Urothelium cell line (cell line): ENCODE measurements at regions not wholly inside any gene's neighbourhood (a gene's known extent, or its start where the extent isn't known, plus 50 kb on each side); places are given as distances from the start of the nearest gene placed in this dataset.

Experiments used
- DNase-seq: peaks from one replicate; pipeline ENCODE4 v3.0.0; 2011; ENCODE audit warnings: low spot score, mixed read lengths
- FAIRE-seq: peaks from 2 replicates; lab custom pipeline; 2011; peaks lifted over from hg19 to GRCh38; lab: Jason Lieb, UNC

DNA sequence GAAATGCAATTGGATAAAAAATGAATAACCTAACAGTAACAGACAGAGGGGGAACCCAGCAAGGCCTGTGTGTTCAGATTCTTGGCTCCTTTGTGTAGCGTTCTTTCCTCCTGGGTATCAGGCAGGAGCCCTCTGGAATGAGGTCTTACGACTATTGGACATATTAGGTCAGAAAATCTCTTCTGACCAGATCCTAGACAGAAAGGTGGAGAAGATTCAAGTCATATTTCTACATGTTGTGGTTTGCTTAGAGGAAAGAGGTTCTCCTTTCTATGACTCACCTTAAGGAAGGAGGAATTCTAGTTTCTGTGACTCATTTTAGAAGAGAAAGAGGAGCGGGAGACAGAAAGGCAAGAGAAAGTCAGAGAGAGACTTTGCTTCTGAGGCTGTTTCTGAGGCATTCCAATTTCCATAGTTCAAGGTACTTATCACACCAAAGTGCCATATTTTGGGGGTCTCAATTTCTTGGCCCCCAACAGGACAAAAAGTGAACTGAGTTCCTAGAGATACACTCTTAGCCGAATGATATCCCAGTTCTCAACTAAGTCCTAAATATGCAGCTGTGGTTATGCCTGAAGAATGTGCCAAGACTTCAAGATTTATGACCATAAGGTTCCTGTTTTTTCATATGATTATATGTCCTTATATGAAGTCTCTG is 618.6 kb downstream of the ZEB2 start:
- FAIRE-seq (no peak), DNase-seq (peak; percentile 67)

DNA sequence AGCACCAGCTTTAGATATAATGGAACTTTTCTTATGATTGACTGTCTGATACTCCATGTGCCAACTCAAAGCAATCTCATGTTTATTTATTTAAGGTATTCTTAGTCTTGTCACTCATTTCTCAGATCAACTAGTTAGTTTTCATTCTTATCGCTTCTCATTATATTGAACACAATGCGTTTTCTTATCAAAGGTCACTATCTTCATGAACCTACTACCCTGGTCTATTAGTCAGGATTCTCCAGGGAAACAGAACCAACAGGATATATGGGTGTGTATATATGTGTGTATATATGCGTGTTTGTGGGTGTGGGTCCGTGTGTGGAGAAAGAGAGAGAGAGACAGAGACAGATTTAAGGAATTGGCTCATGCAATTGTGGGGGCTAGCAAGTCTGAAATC is 619.9 kb downstream of the ZEB2 start:
- DNase-seq = no peak
- FAIRE-seq = no peak

DNA sequence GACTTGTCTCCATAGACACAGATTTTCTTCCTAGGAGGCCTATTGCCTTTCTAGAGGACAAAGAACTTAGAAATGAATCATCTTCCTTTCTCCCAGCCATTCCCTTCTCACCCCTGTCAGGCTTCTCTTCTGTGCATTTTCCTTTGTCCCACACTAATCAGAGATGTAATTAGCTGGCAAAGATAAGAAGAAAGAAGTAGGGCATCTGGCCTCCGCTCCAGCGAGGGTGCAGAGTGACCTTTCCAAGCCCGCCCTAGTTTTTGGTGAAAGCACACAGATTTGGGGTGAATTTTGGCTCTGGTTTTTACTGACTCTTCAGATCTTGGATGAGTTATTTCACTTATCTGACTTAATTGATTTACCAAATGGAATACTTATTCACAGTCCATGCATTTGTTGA is 626.5 kb downstream of the ZEB2 start:
- FAIRE-seq (no peak), DNase-seq (no peak)

DNA sequence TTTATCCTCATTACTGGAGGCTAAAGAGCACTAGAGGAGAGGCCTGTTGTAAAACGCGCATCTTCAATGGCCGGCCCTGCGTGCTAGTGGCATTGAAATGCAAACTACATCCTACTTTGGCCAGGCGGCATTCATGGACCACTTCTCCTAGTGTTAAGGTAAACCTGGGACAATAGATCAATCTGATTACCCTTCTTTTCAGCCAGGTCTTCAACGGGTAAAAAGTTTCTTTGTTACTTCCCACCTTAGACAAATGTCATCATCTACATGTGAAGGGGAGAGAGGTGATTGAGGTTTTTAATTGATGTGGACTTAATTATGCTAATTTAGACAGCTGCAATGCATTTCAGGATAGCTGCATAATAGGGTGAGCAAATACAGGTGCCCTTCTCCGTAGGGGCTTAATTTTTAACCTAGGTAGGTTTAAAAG is 628.0 kb downstream of the ZEB2 start:
- FAIRE-seq = no peak
- DNase-seq = no peak

DNA sequence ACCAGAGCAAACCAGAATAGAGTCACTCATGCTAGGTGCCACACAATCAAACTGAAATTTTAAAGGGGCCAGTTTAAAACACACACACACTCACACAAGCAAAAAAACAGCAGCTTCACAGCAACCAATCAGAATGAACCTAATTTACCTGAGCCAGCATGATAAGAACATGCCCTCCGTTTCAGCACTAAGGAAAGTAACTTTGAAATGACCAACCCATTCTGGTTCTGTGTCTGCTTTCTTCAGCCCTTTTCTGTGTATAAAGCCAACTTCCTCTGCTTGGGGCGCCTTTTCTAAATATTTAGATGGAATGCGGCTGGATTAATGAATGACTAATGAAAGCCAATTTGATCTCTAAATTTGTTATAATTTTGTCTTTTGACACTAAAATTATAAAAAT is 629.1 kb downstream of the ZEB2 start:
- DNase-seq = no peak
- no peak for FAIRE-seq

DNA sequence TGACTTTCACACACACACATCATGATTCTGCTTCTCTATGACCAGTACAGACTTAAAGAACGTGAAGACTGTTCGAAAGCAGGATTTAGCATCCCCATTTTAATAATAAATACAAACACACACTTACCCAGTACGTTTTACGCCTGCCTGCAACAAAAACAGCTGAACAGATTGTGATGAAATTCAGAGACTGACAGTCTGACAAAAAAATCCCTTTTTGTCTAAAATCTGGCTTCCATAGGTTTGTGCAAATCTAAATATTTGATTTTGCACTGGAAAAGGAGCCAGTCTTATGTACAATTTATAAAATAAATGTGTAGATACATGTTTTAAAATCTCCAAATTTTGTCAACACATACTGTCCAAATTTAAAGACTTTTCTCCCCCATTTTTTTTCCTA is 630.7 kb downstream of the ZEB2 start:
- FAIRE-seq (no peak), DNase-seq (no peak)

DNA sequence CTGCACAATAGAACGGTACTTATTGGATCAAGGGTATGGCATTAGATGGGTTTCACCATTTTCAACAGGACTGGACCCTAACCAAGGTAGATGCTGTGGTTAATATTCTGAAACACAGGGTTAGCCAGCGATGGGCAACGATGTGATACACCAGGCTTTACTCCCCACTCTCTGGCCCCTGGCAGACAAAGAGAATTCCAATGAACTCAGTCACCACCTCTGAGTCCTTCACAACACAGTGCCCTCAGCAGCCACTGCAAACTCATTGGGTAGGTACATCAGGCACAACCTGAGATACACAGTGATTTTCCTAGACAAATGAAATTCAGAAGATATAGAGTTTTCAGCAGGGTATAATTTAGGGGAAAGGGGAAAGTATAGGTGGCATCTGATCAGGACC is 634.5 kb downstream of the ZEB2 start:
- peak; percentile 23 for DNase-seq
- FAIRE-seq = no peak

DNA sequence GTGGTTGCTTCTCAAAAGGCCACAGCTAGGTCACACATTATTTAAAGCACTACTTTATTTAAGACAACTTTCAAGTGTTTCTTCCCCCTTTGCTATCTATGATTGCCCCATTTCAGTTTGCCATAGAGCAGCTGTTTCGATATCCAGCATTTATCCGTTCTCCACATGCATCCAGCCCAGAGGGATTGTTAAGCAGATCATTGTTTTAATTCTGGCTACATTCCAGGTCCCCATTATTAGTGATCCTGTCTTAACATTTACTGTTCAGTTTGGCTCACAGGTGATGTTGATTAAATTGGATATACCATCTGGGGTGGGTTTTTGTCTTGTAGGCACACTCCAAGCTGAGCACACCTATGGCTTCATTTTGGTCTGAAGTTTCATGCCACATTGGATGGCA is 638.7 kb downstream of the ZEB2 start:
- FAIRE-seq (no peak), DNase-seq (no peak)

DNA sequence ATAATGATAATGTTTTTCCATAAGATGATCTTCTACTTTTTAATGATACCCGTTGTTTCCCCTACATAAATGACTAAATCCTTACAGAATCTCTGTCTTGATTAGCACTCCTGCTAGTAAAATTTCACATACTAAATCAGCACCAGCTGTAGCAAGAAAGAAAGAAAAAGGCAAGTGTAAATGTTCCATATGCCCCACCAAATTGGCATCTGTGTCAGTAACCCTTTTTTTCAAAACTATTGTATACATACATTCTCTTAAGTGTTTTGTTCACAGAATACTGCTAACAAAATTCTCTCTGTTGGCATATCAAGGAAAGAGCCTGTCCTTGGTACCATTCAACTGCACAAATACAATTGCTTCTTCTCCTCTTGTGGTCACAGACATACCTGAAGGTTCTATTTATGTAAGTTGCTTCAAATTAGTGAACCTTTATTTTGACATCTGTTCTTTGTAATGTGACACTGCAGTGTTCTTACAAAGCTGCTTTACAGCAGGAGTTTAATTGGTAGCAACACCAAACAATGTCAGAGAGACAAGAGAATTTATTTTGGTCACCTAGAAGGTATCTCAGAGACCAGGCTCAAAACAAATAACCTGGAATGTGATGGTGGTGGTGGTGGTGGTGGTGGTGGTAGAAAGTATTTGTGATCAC is 641.9 kb downstream of the ZEB2 start:
- DNase-seq = no peak
- FAIRE-seq = no peak

DNA sequence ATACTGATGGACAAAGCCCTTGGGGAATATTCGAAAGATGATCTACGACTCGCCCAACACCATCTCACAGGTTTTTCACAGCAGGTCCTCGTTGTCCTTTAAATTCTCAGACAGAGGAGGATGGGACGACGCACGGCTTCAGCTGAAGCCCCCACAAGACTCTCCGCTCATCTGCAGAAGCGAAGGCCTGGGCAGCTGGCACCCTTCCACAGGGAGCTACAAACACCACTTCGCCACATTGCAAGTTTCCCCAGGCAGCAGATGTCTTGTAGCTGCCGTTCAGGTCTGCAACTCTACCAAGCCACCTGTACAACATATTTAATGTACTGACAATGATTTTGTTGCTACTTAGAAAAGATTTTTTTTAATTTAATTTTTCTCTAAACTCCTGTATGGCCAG is 642.9 kb downstream of the ZEB2 start:
- DNase-seq (no peak), FAIRE-seq (no peak)

DNA sequence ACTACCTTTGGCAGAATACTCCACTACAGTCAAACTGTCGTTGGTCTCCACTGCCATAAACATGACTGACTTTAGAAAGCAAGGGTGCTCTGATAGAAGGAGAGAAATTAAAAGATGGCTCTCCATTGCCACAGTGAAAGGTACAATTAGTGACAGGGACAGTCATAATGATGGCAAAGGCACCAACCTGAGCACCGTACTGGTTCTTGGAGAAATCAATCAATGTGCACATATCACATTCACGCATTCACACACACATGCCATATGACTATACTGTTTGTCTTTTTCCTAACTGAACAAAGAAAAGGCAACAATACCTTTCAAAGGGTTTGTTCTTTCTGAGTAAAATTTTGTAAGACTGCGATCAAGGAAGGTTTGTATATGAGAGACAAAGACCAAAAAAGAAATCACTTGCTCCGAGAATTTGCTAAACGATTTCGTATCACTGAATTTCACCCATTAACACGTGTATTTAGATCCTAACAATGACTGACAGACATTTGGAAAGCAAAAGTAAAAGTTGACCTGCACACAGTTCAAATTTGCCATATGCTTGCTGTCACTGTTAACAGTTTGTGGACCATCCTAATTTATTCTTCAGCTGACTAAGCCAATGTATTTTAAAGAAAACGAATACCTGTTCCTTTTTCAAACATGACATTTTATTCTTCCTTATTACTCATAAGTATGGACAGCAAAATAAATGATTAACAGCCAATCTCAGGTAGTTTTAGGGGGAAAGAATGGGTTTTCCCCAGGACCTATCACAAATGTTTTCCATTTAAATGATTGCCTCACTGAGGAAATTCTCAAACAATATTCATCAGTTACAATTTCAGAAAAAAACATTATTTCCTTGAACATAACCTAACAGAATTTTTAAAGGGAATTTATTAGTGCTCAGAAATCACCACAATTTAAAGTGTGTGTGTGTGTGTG is 644.4 kb downstream of the ZEB2 start:
- FAIRE-seq (no peak), DNase-seq (no peak)

DNA sequence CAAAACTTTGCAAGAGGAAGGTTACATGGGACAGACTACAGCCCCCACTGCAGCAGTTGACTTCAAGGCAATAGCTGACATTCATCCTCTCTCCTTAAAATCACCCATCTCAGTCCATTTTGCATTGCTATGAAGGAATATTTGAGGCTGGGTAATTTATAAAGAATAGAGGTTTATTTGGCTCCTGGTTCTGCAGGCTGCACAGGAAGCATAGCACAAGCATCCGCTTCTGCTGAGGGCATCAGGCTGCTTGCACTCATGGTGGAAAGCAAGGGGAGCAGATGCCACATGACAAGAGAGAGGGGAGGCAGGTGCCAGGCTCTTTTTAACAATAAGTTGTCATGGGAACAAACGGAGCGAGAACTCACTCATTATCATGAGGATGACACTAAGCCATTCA is 646.0 kb downstream of the ZEB2 start:
- no peak for DNase-seq
- FAIRE-seq = no peak

DNA sequence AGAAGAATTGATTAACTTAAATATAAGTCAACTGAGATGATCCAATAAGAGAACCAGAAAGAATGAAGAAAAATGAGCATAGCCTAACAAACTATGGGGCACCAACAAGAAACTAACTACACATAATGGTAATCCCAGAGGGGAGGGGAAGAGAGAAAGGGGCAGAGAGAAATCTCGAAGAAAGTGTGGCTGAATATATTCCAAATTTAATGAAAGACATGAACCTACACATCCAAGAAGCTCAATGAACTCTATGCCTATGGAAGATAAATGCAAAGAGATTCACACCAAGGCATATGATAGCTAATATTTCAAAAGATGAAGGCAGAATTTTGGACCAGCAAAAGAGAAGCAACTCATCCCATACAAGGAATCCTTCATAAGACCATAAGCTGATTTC is 649.2 kb downstream of the ZEB2 start:
- FAIRE-seq = no peak
- DNase-seq = no peak

DNA sequence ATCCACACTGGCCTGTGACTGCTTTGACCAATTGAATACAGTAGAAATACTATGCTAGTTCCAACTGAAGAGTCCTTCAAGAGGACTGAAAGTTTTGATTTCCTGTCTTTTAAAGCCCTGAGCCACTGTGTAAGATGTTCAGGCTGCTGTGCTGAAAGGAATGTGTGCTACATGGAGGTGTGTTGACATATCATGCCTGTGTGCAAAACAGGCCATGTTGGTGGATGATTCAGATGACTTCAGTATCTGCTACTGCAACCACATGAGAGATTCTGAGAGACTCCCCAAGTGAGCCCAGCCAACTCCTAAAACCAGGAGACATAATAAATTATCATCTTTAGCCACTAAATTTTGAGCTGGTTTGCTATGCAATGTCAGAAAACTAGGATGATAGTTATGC is 662.9 kb downstream of the ZEB2 start:
- FAIRE-seq (no peak), DNase-seq (no peak)

DNA sequence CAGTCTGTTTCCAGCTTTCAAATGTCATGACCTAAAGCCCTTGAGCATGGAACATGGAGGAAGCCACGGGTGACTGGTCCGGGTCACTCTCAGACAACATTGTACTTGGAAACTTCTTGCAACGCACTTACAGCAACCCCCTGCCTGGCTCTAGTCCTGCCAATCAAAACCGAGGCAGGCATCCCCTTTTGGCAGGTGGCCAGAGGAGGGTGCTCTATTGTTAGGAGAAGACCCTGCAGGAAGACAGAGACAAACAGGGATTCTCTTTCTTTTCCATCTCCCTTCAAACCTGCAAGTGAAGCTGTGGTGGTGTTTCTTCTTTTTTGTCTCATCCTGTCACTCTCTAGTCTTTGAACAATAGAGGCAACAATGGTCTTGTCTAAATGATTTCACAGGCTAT is 667.2 kb downstream of the ZEB2 start:
- no peak for FAIRE-seq
- DNase-seq = no peak

DNA sequence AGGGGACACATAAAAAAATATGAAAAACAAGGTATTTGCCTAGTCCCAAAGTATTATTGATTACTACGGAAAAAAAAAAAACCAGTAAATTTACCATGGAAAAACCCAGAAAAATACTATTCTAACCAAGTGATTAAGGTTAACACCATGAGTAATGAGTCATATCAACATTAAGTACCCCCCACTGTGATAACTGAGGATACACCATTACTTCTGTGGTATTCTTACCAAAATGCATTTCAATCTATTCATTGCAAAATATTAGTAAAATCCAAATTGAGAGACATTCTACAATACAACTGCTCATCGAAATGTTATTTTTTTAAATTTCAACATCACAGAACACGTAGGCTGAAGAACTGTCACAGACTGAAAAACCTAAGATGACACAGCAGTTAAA is 669.8 kb downstream of the ZEB2 start:
- DNase-seq = no peak

DNA sequence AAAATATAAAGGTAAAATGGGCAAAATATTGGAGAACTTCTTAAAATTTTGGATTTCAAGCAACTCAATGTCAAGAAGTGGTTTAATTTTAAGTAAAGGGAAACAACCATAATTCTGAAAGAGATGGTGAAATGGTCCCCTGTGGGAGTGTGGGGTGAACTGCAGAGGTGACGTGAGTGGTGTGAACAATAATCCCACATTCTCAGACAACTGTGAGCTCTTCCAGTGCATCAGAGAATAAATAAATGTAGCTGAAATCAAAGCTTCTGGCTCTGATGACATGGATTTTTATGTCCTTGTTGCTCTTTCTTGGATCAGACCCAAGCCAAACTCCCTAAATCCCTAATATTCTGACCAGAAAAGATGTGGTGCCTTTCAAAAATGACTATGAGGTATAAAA is 672.7 kb downstream of the ZEB2 start:
- FAIRE-seq = no peak

More for the DNA sequence above, 669.8 kb downstream of the ZEB2 start:
- no peak for FAIRE-seq

DNA sequence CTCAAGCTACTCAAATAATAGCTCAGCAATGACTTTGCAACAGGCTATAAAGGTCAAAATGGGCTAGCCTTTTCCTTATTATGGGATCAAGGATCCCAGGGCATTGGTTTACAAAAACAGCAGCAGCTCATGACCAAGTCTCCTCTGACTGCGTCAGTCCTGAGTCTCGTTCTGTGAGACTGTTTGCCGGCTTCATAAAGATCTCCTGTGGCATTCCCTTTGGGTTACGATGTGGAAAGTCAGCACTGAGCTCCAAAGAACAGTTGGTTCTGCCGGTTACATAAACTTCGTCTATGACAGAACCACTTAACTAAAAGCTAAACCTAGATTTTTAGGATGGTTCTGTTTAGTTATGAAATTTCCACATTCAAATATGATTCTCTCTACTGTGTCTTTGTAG is 674.9 kb downstream of the ZEB2 start:
- FAIRE-seq (no peak), DNase-seq (no peak)

More for the DNA sequence above, 672.7 kb downstream of the ZEB2 start:
- no peak for DNase-seq

DNA sequence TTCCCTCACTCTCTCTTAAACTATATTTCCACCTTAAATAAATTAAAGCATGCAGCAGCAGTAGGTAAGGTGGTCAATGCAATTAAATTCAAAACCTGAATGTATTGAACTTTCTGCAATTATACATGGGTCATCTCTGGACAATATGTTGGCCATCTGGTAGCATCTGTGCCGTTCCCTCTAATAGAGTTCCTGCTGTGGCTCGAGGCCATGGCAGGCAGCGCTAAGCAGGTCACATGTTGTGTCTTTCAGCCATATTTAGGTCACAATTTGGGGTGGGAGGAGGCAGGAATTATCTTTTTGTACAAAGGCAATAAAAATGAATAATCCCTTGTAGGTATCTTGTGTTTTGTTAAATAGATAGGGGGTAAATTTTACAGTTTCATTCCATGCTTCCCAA is 676.2 kb downstream of the ZEB2 start:
- FAIRE-seq (no peak), DNase-seq (no peak)

DNA sequence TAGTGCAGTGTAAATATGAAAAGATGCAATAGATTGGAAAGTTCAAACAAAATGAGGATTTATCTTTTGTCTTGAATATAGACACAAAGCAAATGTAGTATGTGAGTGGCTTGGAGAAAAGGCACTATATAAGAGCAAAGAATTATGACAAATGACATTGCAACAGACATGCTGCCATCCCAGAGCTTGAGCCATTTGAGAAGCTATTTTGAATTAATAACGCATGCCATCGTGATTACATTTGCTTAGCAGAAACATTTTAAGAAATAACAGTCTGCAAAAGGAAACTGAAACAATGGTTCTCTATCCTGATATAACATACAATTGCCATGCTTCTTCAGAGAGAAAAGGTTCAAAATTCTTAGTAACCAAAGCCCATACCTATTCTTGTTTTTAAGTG is 677.1 kb downstream of the ZEB2 start:
- DNase-seq (no peak), FAIRE-seq (no peak)

DNA sequence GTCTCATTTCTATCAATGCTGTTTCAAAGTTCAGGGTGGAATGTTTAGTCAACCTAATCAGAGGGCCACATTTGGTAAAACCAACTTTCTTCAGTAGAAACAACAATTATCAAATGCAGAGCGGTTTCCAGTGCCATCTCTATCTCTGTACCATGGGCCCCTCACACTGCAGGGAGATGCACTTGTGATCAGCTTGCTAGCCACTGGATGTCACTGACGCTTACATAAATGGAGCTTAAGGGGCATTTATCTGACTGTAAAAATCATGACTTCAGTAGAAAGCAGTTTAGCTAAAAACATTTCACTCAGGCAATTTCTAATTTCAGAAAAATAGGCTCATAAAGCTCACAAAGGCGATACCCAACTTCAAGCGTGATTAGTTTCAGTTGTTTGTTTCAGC is 678.0 kb downstream of the ZEB2 start:
- DNase-seq (no peak), FAIRE-seq (no peak)

DNA sequence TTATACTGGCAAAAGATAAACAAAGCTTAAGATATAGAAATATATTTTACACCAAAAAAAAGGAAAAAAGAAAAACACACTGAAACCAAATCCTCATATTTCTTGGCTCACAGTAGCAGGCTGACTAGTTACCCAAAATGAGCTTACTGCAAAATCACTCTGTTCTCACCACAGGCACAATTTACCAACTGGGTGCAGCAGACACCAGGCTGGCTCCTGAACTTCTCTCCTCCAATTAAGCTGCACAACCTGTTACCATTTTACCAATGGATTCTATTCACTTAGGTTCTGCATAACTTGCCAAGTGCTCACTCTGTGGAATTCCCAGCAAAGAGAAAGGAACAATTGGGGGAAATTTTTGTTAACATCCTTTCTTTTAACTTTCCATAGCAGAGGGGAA is 679.3 kb downstream of the ZEB2 start:
- DNase-seq (no peak), FAIRE-seq (no peak)
